HG03575 (cell line): ENCODE measurements at regions not wholly inside any gene's neighbourhood (a gene's known extent, or its start where the extent isn't known, plus 50 kb on each side); places are given as distances from the start of the nearest gene placed in this dataset.

Experiments used
- ATAC-seq: cut with Tn5 transposase; IDR thresholded peaks from one replicate; pipeline ENCODE4 v1.9.1; 2021; ENCODE audit not compliant: unreplicated experiment, insufficient number of reproducible peaks, low FRiP score; ENCODE audit errors: extremely low read depth

- no peak for ATAC-seq
Measured at GRCh38 chr22:48641906-48642475, 1185.7 kb downstream of the BRD1 start.

DNA sequence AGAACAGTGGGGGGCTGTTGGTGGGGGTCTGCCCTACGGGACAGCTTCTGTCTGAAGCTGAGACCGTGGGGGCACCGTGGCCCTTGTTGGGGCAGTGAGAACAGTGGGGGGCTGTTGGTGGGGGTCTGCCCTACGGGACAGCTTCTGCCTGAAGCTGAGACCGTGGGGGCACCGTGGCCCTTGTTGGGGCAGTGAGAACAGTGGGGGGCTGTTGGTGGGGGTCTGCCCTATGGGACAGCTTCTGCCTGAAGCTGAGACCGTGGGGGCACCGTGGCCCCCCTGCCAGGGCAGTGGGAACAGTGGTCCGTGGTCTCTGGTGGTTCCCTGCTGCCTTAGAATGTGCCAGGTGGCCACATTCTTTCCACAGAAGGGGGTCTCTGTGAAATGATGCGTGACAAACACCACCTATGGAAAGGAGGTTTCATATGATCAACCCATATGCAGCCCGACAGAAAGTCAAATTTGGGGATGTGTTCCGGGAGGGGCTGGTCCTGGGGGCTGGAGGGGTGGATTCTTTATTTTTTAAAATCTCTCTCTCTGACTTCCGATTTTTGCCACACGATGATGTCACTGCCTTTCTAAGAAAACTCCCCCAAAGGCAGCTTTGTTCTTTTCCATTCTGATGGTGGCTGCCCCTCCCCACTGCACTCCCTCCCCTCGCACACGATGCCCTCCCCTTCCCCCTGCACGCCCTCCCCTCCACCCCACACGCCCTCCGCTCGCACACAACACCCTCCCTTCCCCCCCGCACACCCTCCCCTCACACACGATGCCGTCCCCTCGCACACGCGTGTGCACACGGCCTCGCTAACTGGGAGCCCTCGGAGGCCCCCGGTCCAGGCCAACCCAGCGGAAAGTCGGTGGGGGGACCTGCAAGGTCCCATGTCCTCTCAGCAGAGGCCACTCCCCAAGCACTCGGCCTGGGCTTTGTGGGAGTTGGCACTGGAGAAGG lies 1186.5 kb downstream of the BRD1 start:
- ATAC-seq, result no peak

DNA sequence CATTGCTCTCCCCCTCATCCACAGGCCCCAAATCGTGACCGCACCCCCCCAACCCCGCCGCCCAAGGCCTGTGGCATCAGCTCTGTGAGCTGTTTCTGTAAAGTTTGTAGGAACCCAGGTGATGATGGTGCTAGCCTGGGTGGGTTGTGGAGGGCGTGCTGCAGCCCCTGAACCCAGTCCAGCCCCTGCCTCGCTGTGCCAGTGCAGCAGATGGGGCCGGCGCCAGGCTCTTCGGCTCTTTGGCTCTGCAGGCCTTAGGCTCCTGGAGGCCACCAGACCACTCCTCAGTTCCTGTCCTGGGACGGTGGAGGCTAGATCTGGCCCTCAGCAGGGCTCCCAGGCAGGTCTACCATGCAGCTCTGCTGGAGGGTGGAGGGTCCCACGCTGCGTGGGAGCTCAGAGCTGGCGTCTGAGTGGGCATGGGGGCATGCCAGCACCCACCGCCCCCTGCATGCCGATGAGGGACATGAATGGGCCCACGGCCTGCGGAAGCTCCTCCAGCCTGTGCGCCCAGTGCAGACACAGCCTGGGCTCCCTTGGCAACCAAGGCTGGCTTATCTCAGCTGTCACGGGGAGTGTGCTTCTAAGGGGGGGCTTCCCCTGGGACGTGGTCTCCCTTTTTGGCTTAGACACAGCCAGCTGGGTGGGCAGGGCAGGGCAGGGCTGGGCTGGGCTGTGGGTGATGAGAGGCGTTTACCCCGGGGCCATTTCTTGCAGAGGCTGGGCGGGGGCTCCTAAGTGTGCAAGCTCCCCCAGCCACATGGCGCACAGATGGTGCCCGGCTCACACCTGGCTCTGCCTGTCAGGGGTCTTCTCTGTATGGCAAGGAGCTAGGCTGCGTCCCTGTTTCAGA lies 1187.6 kb downstream of the BRD1 start:
- no peak for ATAC-seq

- ATAC-seq, result no peak
Measured at GRCh38 chr22:48639021-48639795, 1188.5 kb downstream of the BRD1 start.

DNA sequence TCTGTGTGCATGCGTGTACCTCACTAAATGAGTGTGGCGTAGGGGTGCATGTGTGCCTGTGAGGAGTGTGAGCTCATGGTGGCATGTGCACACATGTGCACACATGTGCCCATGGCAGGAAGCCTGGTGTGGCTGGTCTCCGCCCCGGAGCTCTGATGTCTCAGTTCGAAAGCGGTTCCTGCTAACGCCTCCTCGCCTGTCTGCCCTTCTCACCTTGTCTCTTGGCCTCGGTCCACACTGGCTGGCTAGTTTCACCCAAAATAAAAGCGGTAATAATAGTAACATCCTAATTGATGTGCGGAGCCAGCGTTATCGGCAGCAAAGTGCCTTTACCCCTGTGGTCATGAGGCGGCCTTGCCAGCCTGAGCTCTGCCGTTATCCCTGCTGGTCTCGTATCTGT lies 1190.4 kb downstream of the BRD1 start:
- no peak for ATAC-seq

- no peak for ATAC-seq
Measured at GRCh38 chr22:48636746-48637145, 1190.9 kb downstream of the BRD1 start.

GRCh38 chr22:48635816-48636215 lies 1191.9 kb downstream of the BRD1 start:
- ATAC-seq, result no peak

GRCh38 chr22:48635031-48635430 lies 1192.6 kb downstream of the BRD1 start:
- no peak for ATAC-seq

GRCh38 chr22:48633996-48634836 lies 1193.5 kb downstream of the BRD1 start:
- no peak for ATAC-seq

GRCh38 chr22:48632646-48633246 lies 1194.9 kb downstream of the BRD1 start:
- no peak for ATAC-seq

GRCh38 chr22:48631288-48631863 lies 1196.3 kb downstream of the BRD1 start:
- ATAC-seq, result no peak

- no peak for ATAC-seq
Measured at GRCh38 chr22:48630848-48631247, 1196.8 kb downstream of the BRD1 start.

DNA sequence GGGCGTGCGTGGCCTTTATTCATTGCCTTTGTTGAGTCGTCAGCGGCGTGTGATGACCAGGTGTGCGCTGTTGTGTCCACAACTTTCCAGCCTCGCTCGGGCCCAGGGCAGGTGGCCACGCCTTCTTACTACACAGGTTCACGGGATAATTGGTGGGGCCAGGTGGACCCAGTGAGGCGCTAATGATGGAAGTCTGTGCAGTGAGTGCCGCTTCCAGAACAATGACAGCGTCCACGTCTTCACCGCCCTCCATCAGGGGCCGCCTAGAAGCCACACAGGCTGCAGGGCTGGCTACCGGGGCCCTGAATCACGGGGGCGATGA lies 1197.3 kb downstream of the BRD1 start:
- ATAC-seq, result no peak

- no peak for ATAC-seq
Measured at GRCh38 chr22:48629631-48630432, 1197.8 kb downstream of the BRD1 start.

DNA sequence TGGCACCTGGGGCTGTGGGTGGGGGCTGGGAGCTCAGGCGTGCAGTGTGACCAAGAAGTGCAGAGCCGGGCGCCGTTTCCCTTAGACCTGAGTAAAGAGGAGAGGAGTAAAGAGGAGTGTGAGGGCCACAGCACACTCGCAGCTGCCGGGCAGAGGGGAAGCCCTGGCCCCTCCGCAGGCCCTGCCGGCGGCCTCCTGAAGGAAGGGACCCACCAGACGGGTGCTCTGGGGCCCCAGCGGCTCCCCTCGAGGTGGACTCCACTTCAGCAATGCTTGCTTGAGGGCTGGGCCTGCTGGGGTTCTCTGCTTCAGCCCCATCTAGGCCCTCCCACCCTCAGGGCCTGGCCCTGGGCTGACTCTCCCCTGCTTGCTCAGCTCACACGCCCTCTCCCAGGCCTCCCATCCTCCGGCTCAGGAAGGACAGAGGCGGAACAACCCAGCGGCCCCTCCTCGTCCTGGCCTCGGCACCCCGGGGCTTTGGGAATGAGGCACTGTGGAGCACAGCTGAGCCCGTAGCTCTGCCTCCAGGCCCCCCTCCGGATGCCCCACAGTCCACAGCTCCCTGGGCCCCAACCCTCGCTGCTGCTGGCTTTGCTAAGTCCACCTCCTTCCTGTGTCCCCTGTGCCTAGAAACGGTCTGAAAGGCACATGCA lies 1198.7 kb downstream of the BRD1 start:
- no peak for ATAC-seq

DNA sequence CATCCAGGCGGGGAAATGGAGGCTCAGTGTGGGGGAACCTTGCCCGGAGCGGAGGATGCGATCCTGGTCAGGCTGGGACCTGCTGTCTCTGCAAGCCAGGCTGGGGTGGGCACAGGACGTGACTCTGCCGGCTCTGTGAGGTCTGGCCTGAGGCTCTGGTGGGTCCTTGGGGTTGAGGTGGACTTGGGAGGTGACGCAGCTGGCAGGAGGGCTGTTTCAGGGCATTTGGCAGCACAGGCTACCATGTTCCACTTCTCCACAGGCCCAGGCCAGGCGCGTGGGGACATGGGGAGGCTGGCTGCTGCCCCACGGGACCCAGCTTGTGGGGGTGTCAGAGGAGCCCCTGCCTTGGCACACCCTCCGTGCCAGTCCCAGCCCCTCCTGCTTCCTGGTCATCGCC lies 1199.7 kb downstream of the BRD1 start:
- ATAC-seq, result no peak
